Astrocyte of the spinal cord (primary cell): ENCODE measurements at regions not wholly inside any gene's neighbourhood (a gene's known extent, or its start where the extent isn't known, plus 50 kb on each side); places are given as distances from the start of the nearest gene placed in this dataset.
"Not testable (repeated sequence)": the region's sequence is repeated elsewhere in the genome, so short reads cannot be mapped to it uniquely, and the experiment has no call there.

Source experiments
- DNase-seq: peaks from one replicate; pipeline ENCODE4 v3.0.0; 2011; ENCODE audit warnings: low read depth, low spot score
- H3K4me3 ChIP-seq: 2 replicates; pipeline ENCODE4 v1.5.1; 2011; ENCODE audit warnings: low read depth, mild to moderate bottlenecking, low read length, moderate library complexity
- CTCF ChIP-seq: IDR thresholded peaks from 2 replicates; pipeline ENCODE4 v1.5.1; 2012; ENCODE audit warnings: low read depth, mild to moderate bottlenecking, low read length, inconsistent platforms
- in situ Hi-C: cut with HindIII; loops from 2 replicates; pipeline ENCODE4 v1.10.0; 2017; ENCODE audit warnings: low sequenced_read_pairs

GRCh38 chr5:153236319-153236718 lies 254.2 kb upstream of the GRIA1 start:
- no peak overlapping the region for H3K4me3 ChIP-seq
- no peak for DNase-seq
- in situ Hi-C loops: no loop called here
- TF ChIP-seq CTCF: no peak

- no peak for DNase-seq
- no peak overlapping the region for H3K4me3 ChIP-seq
- in situ Hi-C loops: no loop called here
- TF ChIP-seq CTCF: no peak
Observed at GRCh38 chr5:153237671-153238332, 252.7 kb upstream of the GRIA1 start.

- DNase-seq: no peak
- TF ChIP-seq CTCF: no peak
- in situ Hi-C loops: no loop called here
- no peak overlapping the region for H3K4me3 ChIP-seq
Observed at GRCh38 chr5:153257381-153257780, 233.1 kb upstream of the GRIA1 start.

- DNase-seq: no peak
- in situ Hi-C loops: no loop called here
- TF ChIP-seq CTCF: no peak
- H3K4me3 ChIP-seq: no peak overlapping the region
Observed at GRCh38 chr5:153258469-153258868, 232.0 kb upstream of the GRIA1 start.

- TF ChIP-seq CTCF: no peak
- no peak overlapping the region for H3K4me3 ChIP-seq
- no peak for DNase-seq
- in situ Hi-C loops: no loop called here
Observed at GRCh38 chr5:153267506-153267905, 223.0 kb upstream of the GRIA1 start.

GRCh38 chr5:153275695-153276094 lies 214.8 kb upstream of the GRIA1 start:
- TF ChIP-seq CTCF: no peak
- H3K4me3 ChIP-seq: no peak overlapping the region
- no peak for DNase-seq
- in situ Hi-C loops: no loop called here

GRCh38 chr5:153276151-153276550 lies 214.3 kb upstream of the GRIA1 start:
- no peak overlapping the region for H3K4me3 ChIP-seq
- TF ChIP-seq CTCF: no peak
- in situ Hi-C loops: no loop called here
- peak; percentile 13 for DNase-seq

GRCh38 chr5:153296251-153296844 lies 194.1 kb upstream of the GRIA1 start:
- DNase-seq, H3K4me3 ChIP-seq, in situ Hi-C loops: not testable (repeated sequence)
